ENCODE measurements at regions not wholly inside any gene's neighbourhood (a gene's known extent, or its start where the extent isn't known, plus 50 kb on each side); places are given as distances from the start of the nearest gene placed in this dataset.

DNA sequence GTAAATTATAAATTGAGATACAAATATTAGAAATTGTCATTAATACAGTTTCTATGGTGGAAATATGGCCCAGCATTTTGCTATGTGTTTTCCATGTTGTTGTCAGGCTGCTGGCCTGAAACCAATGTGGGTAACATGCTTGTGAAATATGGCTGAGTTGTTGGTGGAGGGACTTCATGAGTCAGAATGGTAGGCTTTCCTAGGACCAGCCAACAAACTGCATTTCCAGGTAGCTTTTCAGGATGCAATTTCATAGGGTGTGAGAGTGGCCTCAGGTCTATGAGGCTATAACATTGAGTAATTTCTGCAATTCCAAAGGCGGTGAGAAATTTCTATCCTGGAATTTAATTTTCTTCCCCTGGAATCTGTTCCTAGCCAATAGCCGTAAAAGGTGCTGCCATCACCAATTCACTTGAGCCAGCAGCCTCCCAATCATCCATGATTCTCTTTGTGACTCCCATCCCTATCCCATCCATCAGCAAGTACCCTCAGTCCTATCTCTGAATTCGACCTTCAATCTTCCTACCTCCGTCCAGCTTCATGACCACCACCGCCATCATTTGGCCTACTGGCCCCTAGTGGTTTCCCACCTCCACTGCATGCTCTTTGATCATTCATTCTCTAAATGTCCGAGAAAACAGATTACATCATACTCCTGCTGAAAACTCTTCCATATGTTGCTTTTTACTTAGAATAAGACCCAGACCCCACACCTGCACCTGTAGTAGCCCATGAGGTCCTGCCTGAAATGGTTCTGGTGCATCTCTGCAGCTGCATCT is 276.6 kb upstream of the CFAP20DC start:
- DNase-seq = no peak

DNA sequence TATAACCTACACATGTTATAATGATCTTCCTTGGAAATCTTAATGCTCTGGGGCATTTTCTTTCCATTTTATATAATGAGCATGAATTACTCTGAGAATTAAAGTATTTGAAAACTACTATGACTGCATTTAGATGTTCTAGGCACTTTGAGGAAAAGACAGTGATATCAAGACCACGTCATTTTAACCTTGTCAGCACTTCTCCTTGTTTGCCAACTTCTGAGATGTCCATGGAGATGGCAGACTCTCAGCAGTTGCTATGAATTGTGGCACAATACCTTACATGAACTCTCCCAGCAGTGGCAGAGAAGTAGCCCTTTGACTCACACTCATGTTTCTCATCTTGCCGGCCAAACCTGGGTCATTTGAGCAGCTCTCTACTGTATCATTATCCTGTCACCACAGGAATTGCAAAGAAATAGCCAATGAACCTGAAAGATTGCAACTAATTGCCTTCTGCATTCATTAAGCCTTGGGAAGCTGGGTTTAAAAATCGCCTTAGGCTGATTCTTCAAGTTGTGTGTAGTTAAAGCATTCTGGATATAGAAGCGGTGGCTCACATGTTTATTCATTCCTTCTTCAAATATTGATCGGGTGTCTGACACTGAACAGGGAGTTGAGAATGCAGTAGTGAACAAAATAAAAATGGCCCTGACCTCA is 272.2 kb upstream of the CFAP20DC start:
- no peak for DNase-seq

DNA sequence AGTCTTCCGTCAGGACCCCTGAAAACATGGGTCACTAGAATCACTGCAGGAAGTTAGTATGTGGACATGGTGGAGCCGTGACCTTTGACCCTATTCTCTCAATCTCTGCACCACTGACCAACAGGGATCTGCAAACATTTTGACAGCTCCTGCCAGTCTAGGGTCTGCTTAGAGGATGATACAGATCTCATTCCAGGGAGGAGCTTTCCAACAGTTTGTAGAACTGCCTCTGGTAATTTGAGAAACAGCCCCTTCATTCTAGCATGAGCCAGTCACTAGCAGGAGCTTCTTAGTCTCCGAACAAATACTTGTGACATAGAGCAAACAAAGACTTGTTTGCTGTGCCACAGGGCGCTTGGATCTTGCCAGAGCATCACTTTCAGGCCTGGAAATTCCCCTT is 270.3 kb upstream of the CFAP20DC start:
- DNase-seq = no peak

DNA sequence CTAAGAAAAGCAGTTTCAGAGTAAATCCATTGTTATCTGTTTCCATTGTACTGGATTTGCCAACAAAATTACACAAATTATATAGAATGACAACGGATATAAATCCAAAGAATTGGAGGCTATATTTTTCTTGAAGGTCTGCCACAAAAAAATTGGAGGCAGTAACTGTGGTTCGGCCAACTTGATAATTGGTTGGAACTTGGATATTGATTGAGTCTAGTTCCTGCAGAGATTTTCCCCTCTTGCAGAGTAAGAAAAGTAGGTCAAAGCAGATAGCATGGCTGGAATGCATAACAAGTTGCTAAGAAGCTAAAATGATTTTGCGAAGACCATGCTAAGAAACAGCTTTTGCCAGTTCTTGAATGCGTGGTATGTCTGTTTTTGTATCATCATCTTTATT is 269.6 kb upstream of the CFAP20DC start:
- no peak for DNase-seq

DNA sequence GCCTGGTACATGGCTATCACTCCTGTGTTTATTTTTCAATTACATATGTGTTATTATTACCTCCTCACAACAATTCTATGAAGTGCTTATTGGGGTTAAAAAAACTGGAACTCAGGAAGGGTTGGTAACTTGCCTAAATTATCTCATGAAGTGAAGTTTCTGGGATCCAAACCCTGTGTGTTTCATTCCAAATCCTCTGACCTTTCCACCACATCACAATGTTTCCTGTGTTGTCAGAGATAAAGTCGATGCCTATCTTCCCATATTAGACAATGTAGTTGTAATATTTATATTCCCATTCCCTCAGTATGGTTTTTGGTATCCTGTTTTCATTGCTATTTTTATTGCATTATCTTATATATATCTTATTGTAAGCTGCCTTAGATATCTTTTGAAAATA is 269.1 kb upstream of the CFAP20DC start:
- no peak for DNase-seq

DNA sequence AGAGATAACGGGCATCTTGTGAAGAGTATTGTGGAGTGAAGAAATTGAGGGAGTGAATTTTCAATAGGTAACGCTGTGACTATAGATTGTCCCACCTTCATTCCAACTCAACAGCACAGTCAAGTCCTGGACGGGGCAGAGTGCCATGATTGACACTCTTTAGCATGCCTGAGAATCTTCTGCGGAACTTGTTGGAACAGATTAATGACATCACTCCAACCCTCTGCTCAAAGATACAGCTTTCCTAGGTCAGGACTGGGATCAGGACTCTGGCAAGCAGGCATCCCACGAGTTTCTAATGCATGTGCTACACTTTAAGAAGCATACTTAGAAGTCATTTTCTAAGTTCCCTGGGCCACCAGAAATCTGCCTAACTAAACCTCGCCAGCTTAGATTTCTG is 267.6 kb upstream of the CFAP20DC start:
- DNase-seq = no peak

DNA sequence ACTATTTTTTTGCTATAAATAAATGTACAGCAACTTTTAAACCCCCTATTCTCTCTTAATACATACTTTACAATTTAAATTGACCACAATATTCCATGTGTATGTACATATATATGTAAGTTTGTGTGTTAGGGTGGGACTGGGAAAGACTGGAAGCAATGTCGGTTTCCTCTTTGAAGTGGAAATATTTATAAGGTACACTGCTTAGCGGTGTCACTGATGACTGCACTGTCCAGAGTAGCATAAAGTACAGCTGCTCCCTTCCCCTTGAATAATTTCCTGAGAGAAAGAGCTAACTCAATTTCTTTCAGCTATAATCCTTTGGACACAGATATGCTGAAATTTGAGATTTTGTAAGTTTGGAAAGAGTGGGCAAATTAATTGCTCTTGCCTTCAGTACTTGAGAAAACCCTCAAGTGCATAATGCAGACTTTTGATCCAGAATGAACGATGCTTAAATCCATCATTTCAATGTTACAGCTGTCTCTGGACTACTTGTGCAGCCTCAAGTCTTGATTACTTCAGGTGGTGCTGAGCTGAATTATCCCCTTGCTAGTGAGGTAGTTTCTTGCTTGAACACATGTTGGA is 267.0 kb upstream of the CFAP20DC start:
- no peak for DNase-seq

DNA sequence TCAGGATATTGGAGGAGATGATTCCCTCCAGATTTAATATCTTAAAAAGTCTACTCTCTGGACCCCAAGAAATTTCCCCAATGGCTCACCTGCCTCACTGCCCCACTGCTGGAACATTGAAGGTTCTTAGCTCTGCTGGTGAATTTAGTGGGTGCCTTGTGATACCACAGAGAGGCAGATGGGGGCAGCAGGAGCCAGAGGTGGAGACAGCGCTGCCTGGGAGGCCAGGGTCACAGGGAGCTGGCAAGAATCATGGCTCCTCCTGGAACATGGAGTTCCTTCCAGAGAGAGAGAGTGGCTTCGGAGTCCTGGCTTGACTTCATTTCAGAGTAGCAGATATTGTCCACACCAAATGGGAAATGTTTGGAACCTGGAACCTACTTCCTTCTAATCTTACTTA is 263.5 kb upstream of the CFAP20DC start:
- DNase-seq = peak; percentile 40 to 46

DNA sequence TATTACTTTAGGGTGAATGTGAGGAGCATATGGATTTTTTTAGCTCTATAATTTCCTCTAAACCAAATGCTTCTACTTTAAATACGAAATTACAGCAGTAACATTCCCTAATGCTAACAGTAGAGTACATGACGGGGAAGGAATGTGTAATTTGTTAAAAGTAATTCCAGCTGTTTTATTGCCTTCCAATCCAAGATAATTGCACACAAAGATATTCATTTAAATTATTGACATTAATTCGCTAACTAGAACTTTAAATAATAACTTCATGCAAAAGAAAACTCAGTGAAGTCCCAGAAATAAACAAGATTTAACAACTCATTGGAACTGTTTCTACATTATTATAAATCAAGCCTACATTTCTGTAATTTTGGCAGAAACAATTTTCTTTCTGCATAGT is 261.4 kb upstream of the CFAP20DC start:
- no peak for DNase-seq

DNA sequence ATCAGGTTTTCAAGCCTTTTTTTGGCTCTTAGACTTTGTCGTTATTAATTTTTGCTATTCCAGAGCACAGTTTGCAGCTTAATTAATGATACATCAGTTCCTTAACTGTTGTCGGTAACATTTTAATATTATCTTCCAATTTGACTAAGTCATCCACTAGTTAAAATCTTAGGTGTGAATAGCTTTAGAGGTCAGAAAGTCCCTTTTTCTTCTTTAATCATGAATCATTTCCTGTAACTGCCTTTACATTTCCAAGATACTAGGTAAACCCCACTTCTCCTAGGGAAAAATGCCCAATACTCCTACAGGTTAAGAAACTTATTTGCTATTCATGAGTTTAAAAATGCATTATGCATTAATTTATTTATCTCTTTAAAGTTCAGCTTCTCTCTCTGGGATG is 260.9 kb upstream of the CFAP20DC start:
- no peak for DNase-seq

DNA sequence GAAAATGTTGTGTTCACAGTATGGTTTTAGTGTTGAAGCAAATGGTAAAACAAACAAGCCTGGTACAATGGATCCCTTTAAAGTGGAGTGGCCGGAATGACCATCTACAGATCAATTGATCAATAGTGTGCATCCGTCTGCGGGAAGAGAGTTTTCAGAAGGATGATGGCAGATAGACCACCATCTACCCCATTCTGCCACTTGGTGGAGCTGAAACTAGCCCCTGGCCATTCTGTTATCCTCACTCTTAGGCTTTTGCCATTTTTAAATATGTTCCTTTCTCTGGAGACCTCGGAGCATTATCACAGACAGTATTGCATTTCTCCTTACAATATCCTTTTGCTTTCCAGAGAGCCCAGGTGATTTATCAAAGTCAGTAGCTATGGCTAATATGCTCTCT is 258.9 kb upstream of the CFAP20DC start:
- no peak for DNase-seq

DNA sequence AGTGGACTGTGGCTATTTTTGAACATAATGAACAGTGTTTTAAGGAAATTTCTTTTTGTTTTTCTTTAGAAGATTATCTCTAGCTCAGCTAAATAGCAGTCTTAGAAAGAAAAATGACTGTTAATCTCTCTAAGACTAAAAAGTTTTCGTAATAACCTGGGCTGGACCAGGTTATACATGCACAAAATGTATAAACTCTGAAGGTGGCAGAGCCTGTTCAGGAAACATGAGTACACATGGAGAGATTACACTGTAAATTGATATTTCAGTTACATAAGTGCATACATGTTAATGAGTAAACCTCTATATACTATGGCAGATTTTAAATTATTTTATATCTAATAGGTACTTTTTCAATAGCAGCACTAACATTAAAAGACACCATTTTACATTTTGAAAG is 258.2 kb upstream of the CFAP20DC start:
- no peak for DNase-seq

DNA sequence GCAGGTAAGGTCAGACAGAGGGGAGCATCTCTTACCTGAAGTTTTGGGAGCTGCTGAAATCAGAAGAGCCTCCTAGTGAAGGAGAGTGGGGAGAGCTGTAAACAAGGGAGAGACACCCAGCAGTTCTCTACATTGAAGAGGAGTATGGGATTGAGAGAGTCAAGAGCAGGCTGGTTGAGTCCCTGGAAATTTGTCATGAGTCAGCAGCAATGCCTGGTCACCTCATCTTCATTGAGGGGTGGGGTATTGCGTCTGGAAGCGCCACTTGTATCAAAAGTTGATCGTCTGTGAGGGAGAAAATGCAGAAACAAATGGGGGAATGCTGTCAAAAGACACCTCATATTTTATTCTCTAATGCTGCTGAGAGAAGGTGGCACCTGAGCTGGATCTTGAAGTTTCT is 256.6 kb upstream of the CFAP20DC start:
- DNase-seq = no peak

DNA sequence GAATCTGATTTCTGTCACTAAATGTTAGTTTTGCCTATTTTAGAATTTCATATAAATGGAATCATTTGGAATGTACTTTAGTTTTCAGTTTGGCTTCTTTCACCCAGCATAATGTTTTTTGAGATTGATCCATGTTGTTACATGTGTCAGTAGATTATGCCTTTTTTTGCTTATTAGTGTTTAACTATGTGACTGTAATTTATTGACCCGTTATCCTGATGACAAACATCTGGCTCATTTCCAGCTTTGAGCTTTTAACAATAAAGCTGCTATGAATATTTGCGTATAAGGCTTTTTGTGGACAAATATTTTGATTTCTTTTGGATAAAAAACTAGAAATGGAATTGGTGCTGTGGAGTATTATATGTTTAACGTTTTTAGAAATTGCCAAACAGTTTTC is 254.5 kb upstream of the CFAP20DC start:
- DNase-seq = no peak

DNA sequence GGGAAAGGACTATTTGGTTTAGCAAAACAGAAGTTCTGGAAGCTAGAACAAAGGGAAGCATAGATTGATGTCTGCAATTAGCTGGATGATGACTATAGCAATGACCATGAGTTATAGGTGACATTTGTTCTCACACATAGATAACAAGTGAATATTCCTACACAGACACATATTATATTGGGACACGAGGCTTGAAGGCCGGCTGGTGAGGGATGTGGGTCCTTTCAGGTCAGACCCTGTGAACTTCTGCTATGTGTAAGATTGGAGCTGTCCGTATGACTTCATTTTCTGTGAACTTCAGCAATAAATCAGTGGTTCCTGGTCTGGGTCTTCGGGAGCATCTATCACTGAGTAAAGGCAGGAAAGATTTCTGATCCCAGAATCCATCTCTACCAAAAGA is 253.6 kb upstream of the CFAP20DC start:
- no peak for DNase-seq

DNA sequence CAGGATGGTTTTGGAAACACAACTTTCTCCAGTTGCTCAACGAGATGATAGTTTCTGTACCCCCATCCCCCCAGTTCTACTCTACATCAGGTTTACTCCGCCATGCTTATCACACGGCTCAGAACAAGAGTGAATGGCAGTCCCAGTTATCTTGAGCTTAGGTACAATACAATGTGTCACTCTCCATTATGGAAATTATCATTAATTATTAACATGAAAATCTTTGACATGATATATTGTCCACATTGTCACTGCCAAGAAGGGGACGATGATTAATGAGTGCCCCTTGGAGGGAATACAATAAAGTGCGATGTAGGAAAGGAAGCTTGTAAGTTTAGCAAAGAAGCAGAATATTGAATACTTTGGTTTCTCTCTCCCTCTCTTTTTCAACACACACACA is 252.6 kb upstream of the CFAP20DC start:
- no peak for DNase-seq

DNA sequence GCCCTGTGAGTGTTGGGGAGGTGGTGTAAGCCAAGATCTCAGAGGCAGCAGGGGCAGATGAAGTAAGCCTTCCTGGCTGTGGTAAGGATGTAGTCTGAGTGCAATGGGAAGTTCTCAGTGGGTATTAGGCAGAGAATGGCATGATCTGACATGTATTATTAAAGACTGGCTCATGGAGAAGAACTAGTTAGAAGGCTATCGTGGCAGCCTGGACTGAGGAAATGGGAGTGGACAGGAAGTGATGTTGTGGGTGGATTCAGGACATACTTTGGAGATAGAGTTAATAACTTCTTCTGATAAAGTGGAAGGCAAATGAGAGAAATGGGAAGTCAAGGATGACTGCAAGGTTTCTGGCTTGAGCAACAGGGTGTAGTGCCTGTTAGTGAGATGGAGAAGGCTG is 250.9 kb upstream of the CFAP20DC start:
- no peak for DNase-seq

DNA sequence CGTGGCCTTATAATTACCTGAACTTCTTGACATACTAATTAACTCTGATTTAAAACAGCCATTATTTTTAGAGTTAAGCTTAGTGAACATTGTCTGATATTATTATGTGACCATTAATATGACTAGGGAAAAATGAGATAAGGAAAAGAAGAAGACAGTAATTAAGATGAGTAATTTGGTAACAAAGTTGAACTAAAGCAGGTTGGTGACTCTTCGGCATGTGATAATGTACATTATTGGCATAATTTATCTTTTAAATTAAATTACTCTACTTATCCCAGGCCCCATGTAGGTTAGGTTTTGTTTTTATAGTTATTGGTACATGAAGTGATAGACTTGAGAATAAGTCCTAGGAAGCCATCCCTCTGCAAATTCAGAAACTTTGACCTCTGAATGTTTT is 249.7 kb upstream of the CFAP20DC start:
- no peak for DNase-seq

DNA sequence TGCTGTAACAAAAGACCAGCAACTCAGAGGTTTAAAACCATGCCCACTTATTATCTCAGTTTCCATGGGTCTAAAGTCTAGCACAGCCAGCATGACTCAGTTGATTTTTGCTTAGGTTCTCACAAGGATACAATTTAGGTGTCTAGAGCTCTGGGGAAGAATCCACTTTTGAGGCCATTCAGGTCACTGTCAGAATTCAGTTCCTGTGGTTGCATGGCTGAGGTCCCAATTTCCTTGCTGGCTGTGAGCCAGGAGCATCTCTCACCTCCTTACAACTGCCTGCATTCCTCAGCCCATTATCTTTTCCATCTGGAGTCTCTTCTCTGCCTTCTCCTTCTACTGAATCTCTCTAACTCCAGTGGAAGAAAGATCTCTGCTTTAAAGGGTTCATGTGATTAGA is 240.5 kb upstream of the CFAP20DC start:
- DNase-seq = no peak

DNA sequence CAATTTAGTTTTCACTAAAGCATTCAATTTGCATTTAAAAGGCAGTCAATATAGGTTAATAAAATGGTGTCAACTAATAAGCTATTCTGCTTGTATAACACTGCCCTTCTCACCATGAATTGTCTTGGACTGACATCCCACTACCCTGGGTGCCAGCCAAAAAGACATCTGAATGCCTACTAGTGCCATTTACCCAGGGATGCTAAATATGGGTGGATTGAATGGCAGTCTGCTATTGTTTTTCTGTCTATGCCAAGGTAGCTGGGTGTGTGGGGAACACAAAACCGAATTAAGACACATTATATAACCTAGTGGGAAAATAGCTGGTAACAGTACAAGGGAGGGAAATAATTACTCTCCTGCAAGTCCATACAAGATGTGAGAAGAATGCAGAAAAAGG is 240.0 kb upstream of the CFAP20DC start:
- no peak for DNase-seq

DNA sequence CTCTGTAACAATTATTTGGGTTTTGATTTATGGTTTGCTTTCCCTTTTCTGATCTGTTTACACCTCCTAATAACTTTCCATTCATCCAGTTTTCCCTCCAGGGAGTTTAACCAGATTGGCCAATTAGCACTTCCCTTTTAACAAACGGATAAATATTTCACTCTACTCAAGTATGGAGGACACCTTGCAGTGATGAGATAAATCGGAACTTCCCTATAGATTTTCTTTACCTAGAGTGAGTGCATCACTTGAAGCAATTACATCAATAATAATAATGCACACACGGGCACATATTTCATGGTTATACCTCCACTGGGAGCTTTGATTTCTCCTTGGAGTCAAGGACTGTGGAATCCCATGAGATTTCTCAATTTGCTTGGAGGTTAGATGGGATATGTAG is 239.1 kb upstream of the CFAP20DC start:
- DNase-seq = no peak

DNA sequence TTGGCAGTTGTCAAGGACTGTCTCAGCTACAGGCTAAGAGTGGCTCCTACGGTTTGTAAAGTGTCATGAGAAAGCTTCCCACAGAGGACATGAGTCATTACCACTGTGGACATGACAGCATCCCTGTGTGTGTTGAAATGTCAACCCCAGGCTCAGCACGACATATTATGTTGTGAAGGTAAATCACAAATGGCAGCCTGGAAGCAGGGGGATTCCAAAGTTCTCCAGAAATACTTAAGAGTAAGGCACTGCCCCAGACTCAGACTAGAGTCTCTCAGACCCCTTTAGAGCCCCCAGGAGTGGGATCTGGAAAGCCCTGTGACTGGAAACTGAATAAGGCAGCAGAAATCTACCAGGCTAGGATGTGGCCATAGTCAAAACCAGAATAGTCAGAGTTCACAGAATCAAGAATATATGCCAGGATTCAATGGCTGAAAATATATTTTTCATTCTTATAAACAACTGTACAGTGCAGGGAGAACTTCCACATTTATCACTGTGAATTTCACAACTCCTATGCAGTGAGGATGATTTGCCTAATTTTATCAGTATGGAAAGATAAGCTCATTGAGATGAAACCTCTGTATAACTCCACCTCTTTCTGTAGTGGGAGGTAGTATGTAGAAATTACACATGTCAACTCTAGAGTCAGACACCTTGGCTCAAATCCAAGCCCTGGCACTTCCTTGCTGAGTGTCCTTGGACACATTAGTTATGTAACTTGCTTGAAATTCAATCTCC is 237.1 kb upstream of the CFAP20DC start:
- peak; percentile 23 to 35 for DNase-seq

DNA sequence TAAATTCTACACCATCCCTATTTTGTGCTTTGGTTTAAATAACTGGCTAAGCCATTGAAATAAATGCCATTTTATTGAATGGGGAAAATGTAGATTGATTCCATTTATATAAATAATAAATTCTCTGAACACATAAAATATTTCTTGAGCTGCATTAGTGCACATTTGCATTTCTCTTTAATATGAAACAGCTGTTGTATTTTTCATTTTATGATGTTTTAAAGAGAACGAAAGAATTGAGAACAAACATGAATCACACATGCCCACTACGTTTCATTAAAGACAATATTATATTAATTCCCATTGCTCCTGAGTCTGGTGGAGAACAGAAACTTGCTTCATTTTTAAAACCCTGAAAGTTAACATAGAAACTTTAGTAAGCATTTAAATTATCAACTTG is 235.7 kb upstream of the CFAP20DC start:
- DNase-seq = no peak

DNA sequence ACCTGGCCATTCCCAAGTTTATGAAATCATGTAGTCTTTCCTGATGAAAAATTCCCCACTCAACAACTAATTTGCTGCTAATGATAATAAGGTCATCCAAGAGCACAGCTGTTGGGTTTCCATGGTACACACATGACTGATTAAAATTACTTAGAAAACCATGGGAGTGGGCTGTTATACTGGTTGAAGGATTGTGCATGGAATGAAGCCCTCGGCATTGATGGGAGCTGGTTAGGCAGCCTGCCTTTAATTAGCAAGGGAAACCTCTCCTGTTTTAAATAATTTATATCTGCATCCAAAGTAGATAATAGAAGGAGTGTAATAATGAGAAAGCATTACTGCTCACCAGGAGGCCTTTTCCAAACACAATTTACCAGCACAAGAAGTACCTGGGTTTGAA is 235.1 kb upstream of the CFAP20DC start:
- no peak for DNase-seq

All from stimulated activated CD4-positive, alpha-beta T cell treated with anti-CD3 and anti-CD28 coated beads, Interleukin-2, amount 100 ng/mL, for 48 hours (primary cell).